HCT116 (cell line): ENCODE measurements at regions not wholly inside any gene's neighbourhood (a gene's known extent, or its start where the extent isn't known, plus 50 kb on each side); places are given as distances from the start of the nearest gene placed in this dataset.

Experiments
- ATF3 ChIP-seq: IDR thresholded peaks from 2 replicates; pipeline ENCODE4 v1.6.1; 2012
- CBX3 ChIP-seq: IDR thresholded peaks from 2 replicates; pipeline ENCODE4 v1.6.1; 2012; ENCODE audit warnings: low read depth
- CTCF ChIP-seq, 3 experiments: fragments of 200-600 bp in 1 of 3; sonication (generic) in 1 of 3; IDR thresholded peaks in 2 of 3; conservative IDR thresholded peaks in 1 of 3; 2 replicates each; pipeline ENCODE4 v1.5.1; 2012 to 2017; ENCODE audit warnings: low read depth in 2 of 3, low read length in 2 of 3, antibody characterized with exemption in 1 of 3, borderline replicate concordance in 1 of 3, control low read depth in 1 of 3, mild to moderate bottlenecking in 1 of 3, mixed read lengths in 1 of 3, mixed run types in 1 of 3, moderate library complexity in 1 of 3; ENCODE audit not compliant: insufficient read depth in 1 of 3
- EZH2 ChIP-seq: fragments of 200-600 bp; sonication (generic); IDR thresholded peaks from 2 replicates; pipeline ENCODE4 v1.6.1; 2017; ENCODE audit warnings: antibody characterized with exemption, mixed run types
- FOSL1 ChIP-seq: IDR thresholded peaks from 2 replicates; pipeline ENCODE4 v1.6.1; 2012; ENCODE audit warnings: low read depth
- POLR2A ChIP-seq: IDR thresholded peaks from 2 replicates; pipeline ENCODE4 v1.7.0; 2011; ENCODE audit warnings: borderline replicate concordance; ENCODE audit not compliant: insufficient read depth, insufficient read length; ENCODE audit errors: extremely low read depth
- REST ChIP-seq: IDR thresholded peaks from 2 replicates; pipeline ENCODE4 v1.6.1; 2012; ENCODE audit warnings: low read depth
- SP1 ChIP-seq: IDR thresholded peaks from 2 replicates; pipeline ENCODE4 v1.6.1; 2012; ENCODE audit warnings: low read depth
- TCF7L2 ChIP-seq: IDR thresholded peaks from 2 replicates; pipeline ENCODE4 v1.7.0; 2011; ENCODE audit warnings: borderline replicate concordance, inconsistent platforms; ENCODE audit not compliant: insufficient read depth, insufficient read length; ENCODE audit errors: extremely low read depth

- TF ChIP-seq ATF3 = no peak
- no peak for TF ChIP-seq EZH2
- no peak for TF ChIP-seq CTCF (IDR thresholded peaks at IDR 0.05 in 2 of 3, conservative IDR thresholded peaks at IDR 0.05 in 1 of 3; ENCODE audit: borderline replicate concordance in 1 of 3, insufficient read depth in 1 of 3, low read depth in 2 of 3, low read length in 2 of 3)
- TF ChIP-seq POLR2A = no peak
- no peak for TF ChIP-seq SP1
- no peak for TF ChIP-seq FOSL1
- TF ChIP-seq CBX3 = no peak
- no peak for TF ChIP-seq TCF7L2
- no peak for TF ChIP-seq REST
Observed at GRCh38 chr4:155478336-155478835, 101.6 kb upstream of the MAP9 start.
